ENCODE measurements at regions not wholly inside any gene's neighbourhood (a gene's known extent, or its start where the extent isn't known, plus 50 kb on each side); places are given as distances from the start of the nearest gene placed in this dataset.

DNA sequence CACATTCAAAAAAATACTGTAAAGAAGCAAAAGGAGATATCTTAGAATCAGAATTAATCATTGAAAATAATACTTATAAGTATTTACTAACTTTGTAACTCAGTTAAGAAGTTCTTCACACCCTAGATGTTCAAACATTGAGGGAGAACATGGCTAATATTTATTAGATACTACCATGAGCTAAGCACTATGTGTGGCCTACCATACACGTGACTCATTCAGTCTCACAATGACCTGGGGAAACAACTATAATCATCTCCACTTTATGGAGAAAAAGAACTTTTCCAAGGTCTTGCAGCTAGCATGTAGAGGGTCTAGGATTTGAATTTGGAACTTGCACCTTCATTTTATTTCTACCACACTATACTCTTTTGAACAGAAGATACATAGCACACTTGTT lies 361.9 kb upstream of the CFAP20DC start:
- no peak for ATAC-seq (ENCODE audit: insufficient number of reproducible peaks, low FRiP score, low read depth)
- no peaks in the 10 kb centered on the region for H3K27me3 ChIP-seq (replicated peaks; ENCODE audit: insufficient read depth)
- TF ChIP-seq, protein P1, sequence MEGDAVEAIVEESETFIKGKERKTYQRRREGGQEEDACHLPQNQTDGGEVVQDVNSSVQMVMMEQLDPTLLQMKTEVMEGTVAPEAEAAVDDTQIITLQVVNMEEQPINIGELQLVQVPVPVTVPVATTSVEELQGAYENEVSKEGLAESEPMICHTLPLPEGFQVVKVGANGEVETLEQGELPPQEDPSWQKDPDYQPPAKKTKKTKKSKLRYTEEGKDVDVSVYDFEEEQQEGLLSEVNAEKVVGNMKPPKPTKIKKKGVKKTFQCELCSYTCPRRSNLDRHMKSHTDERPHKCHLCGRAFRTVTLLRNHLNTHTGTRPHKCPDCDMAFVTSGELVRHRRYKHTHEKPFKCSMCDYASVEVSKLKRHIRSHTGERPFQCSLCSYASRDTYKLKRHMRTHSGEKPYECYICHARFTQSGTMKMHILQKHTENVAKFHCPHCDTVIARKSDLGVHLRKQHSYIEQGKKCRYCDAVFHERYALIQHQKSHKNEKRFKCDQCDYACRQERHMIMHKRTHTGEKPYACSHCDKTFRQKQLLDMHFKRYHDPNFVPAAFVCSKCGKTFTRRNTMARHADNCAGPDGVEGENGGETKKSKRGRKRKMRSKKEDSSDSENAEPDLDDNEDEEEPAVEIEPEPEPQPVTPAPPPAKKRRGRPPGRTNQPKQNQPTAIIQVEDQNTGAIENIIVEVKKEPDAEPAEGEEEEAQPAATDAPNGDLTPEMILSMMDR (IDR thresholded peaks at IDR 0.05), result no peak
- DNase-seq (ENCODE audit: low spot score), result no peak
- no peak overlapping the region for H3K4me3 ChIP-seq
- H3K36me3 ChIP-seq, result no peaks in the 10 kb centered on the region
- no peaks in the 10 kb centered on the region for H3K9me3 ChIP-seq
- H3K4me1 ChIP-seq (ENCODE audit: control insufficient read depth in 1 of 2, low read depth in 2 of 2), result no peaks in the 10 kb centered on the region
- H3K27ac ChIP-seq, result no peak overlapping the region

DNA sequence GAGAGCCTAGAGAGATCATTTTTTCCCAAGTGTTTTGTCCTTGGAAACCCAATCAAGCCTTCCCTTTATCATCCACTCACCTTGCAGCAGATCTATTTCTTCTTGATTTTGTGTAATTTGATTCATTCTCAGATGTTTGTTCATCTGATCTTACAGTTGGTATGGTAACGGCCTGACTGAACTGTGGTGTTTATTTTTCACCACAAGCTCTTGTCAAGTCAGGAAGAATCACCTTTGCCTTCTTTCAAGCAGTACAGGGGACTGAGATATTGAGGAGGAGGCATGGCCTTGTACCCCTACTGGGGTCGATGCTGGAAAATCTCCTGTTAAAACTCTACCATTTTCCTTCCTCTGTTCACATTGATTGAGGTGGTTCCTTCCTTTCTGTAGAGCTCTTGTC lies 361.4 kb upstream of the CFAP20DC start:
- H3K4me1 ChIP-seq (ENCODE audit: control insufficient read depth in 1 of 2, low read depth in 2 of 2), result no peaks in the 10 kb centered on the region
- no peaks in the 10 kb centered on the region for H3K9me3 ChIP-seq
- H3K27ac ChIP-seq, result no peak overlapping the region
- no peaks in the 10 kb centered on the region for H3K27me3 ChIP-seq (replicated peaks; ENCODE audit: insufficient read depth)
- no peak overlapping the region for H3K4me3 ChIP-seq
- TF ChIP-seq, protein P1 (IDR thresholded peaks at IDR 0.05), result no peak
- DNase-seq (ENCODE audit: low spot score) (no peak), ATAC-seq (ENCODE audit: insufficient number of reproducible peaks, low FRiP score, low read depth) (no peak)
- no peaks in the 10 kb centered on the region for H3K36me3 ChIP-seq

DNA sequence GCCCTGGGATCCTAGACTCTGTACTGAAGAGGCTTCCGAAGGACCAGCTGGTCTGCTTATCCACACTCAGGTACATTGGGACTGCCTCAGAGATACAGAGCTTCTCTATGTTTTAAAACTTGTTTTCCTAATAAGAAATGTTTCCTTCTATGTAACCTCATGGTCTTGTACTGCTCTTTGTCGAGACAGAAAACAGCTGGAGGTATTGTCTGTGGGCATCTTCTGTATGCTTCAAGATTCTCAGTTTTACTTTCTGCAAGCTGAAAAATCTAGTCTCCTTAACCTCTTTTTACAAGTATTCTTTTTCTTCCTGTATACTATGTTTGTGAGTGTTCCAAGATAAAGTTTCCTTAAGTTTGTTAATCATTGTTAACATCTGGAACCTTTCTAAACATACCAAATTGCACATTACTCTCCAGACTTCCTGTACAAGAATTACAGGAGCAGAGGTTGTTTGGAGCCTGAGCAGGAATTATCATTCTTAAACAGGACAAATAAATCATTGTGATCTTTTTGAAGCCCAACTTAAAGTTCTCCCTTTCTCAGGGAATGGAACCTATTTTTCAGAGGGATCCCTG lies 358.3 kb upstream of the CFAP20DC start:
- H3K36me3 ChIP-seq, result no peaks in the 10 kb centered on the region
- H3K4me3 ChIP-seq, result no peak overlapping the region
- ATAC-seq (ENCODE audit: insufficient number of reproducible peaks, low FRiP score, low read depth) (no peak), DNase-seq (ENCODE audit: low spot score) (no peak)
- H3K27me3 ChIP-seq (replicated peaks; ENCODE audit: insufficient read depth), result no peaks in the 10 kb centered on the region
- H3K9me3 ChIP-seq, result no peaks in the 10 kb centered on the region
- no peak overlapping the region for H3K27ac ChIP-seq
- TF ChIP-seq, protein P1 (IDR thresholded peaks at IDR 0.05), result no peak
- no peaks in the 10 kb centered on the region for H3K4me1 ChIP-seq (ENCODE audit: control insufficient read depth in 1 of 2, low read depth in 2 of 2)

DNA sequence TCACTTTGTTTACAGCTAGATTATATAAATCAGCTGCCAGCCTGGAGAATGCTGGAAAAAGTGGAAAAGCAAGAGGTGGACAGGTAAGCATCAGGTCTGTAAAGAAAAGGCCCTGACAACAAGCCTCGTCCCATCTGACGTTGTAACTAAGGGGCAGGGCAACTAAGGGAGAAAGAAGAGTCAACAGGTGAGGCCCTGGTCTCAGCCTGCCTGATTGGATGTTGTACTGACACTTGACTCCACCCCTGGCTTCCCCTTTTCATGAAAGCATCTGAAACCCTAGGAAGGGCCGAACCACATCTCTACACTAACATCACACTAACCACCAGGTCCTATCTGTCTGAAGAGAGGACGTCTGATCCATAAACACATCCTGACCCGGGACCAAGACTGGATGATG lies 357.6 kb upstream of the CFAP20DC start:
- Histone ChIP-seq H3K4me1 (ENCODE audit: control insufficient read depth in 1 of 2, low read depth in 2 of 2) (no peaks in the 10 kb centered on the region), H3K4me3 (no peak overlapping the region), H3K27ac (no peak overlapping the region), H3K9me3 (no peaks in the 10 kb centered on the region), H3K27me3 (replicated peaks; ENCODE audit: insufficient read depth) (no peaks in the 10 kb centered on the region), H3K36me3 (no peaks in the 10 kb centered on the region)
- TF ChIP-seq, protein P1 (IDR thresholded peaks at IDR 0.05), result no peak
- no peak for DNase-seq (ENCODE audit: low spot score)
- no peak for ATAC-seq (ENCODE audit: insufficient number of reproducible peaks, low FRiP score, low read depth)

DNA sequence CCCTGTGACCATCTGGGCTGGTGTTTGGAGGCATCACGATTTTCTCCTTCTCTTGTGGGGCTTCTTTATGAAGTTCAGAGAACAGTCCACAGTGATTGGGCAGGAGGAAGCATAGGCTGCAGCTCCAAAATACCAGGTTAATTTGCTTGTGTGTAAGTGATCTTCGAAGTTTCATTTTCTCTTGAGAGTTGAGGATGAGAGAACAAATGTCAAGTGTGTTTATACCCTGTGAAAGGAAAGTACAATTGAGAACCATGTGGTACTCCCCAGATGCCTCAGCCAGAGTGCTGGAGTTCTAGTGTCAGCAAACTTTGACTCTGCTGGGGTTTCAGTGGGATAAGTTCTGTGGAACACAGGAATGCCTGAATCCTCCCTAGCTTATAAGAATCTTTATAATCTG lies 357.1 kb upstream of the CFAP20DC start:
- Histone ChIP-seq H3K4me3 (no peak overlapping the region), H3K4me1 (ENCODE audit: control insufficient read depth in 1 of 2, low read depth in 2 of 2) (no peaks in the 10 kb centered on the region), H3K9me3 (no peaks in the 10 kb centered on the region), H3K27ac (no peak overlapping the region), H3K36me3 (no peaks in the 10 kb centered on the region), H3K27me3 (replicated peaks; ENCODE audit: insufficient read depth) (no peaks in the 10 kb centered on the region)
- TF ChIP-seq, protein P1 (IDR thresholded peaks at IDR 0.05), result no peak
- no peak for DNase-seq (ENCODE audit: low spot score)
- no peak for ATAC-seq (ENCODE audit: insufficient number of reproducible peaks, low FRiP score, low read depth)
